Nephron (organoid): ENCODE measurements at regions not wholly inside any gene's neighbourhood (a gene's known extent, or its start where the extent isn't known, plus 50 kb on each side); places are given as distances from the start of the nearest gene placed in this dataset.

Experiments
- H3K27ac Mint-ChIP-seq, 3 experiments: 2 replicates each; pipeline ENCODE4 v1.8.0; 2020; ENCODE audit warnings: mixed read lengths in 3 of 3, mild to moderate bottlenecking in 2 of 3, moderate library complexity in 1 of 3
- H3K27me3 Mint-ChIP-seq: 2 replicates; pipeline ENCODE4 v1.8.0; 2021; ENCODE audit warnings: low read depth, mild to moderate bottlenecking, moderate library complexity, mixed read lengths
- H3K36me3 Mint-ChIP-seq: 2 replicates; pipeline ENCODE4 v1.8.0; 2020; ENCODE audit warnings: low read depth, mixed read lengths
- H3K4me1 Mint-ChIP-seq: 2 replicates; pipeline ENCODE4 v1.8.0; 2020; ENCODE audit warnings: mixed read lengths
- H3K4me3 Mint-ChIP-seq, 3 experiments: 2 replicates each; pipeline ENCODE4 v1.8.0; 2020; ENCODE audit warnings: mild to moderate bottlenecking in 3 of 3, mixed read lengths in 3 of 3, moderate library complexity in 2 of 3
- H3K9me3 Mint-ChIP-seq: 2 replicates; pipeline ENCODE4 v1.8.0; 2020; ENCODE audit warnings: mixed read lengths
- CTCF ChIP-seq, 3 experiments: fragments of 200-600 bp; sonication (generic); IDR thresholded peaks; one replicate each; pipeline ENCODE4 v1.5.0; 2021; ENCODE audit warnings: antibody characterized with exemption in 3 of 3; ENCODE audit not compliant: unreplicated experiment in 3 of 3

DNA sequence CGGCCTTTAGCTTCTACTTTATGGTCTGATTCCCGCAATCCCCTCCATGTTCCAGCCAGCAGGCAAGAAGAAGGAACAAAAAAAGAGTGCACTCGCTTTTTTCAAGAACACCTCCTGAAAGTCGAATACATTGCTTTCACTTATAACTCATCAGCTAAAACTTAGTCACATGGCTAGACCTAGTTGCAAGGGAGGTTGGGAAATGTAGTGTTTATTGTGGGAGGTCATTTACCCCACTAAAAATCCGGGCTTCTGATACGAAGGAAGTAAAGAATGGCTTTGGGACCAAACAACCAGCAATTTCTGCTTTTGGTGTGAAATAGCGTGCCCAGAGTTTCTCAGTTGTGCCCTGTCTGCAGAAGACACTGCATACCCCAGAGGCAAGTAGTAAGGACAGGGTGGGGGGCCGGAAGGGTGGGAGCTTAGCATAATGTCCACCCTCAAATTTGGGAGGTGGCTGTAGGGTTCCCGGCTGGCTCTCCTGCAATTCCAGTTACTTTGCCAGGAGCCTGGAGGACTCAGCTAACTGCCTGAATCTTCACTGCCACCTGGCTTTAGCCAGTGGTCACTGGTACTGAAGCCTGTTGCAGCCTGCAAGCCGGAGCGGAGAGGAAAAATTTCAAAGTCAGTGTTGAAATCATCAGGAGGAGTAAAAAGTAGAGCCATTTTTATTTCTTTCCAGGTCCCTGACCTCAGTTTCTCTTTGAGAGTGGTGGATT is 57.7 kb upstream of the F3 start:
- Mint-ChIP-seq H3K27ac (no peak overlapping the region), H3K36me3 (no peaks in the 10 kb centered on the region), H3K4me1 (peaks cover 10% of the 10 kb centered on the region), H3K27me3 (peaks cover 17% of the 10 kb centered on the region), H3K9me3 (no peaks in the 10 kb centered on the region), H3K4me3 (no peak overlapping the region)
- TF ChIP-seq CTCF (IDR thresholded peaks at IDR 0.05; ENCODE audit: unreplicated experiment in 3 of 3) = peak; percentile 39 to 54 (median 51)

GRCh38 chr1:94597701-94598100 is 56.1 kb upstream of the F3 start:
- Mint-ChIP-seq H3K4me1 (peaks cover 12% of the 10 kb centered on the region), H3K9me3 (no peaks in the 10 kb centered on the region), H3K4me3 (no peak overlapping the region), H3K27ac (no peak overlapping the region), H3K36me3 (no peaks in the 10 kb centered on the region), H3K27me3 (peaks cover 17% of the 10 kb centered on the region)
- no peak for TF ChIP-seq CTCF (IDR thresholded peaks at IDR 0.05; ENCODE audit: unreplicated experiment in 3 of 3)

- Mint-ChIP-seq H3K4me3 (no peak overlapping the region), H3K27ac (no peak overlapping the region), H3K27me3 (peaks cover 17% of the 10 kb centered on the region), H3K36me3 (no peaks in the 10 kb centered on the region), H3K9me3 (no peaks in the 10 kb centered on the region), H3K4me1 (peaks cover 18% of the 10 kb centered on the region)
- TF ChIP-seq CTCF (IDR thresholded peaks at IDR 0.05; ENCODE audit: unreplicated experiment in 3 of 3) = no peak
Observed at GRCh38 chr1:94596260-94596659, 54.7 kb upstream of the F3 start.

- Mint-ChIP-seq H3K27ac (peak overlapping the region in 1 of 3 experiments; percentile 3), H3K9me3 (no peaks in the 10 kb centered on the region), H3K36me3 (no peaks in the 10 kb centered on the region), H3K4me1 (peaks cover 22% of the 10 kb centered on the region), H3K4me3 (no peak overlapping the region), H3K27me3 (peaks cover 17% of the 10 kb centered on the region)
- TF ChIP-seq CTCF (IDR thresholded peaks at IDR 0.05; ENCODE audit: unreplicated experiment in 3 of 3) = no peak
Observed at GRCh38 chr1:94595658-94596057, 54.1 kb upstream of the F3 start.

DNA sequence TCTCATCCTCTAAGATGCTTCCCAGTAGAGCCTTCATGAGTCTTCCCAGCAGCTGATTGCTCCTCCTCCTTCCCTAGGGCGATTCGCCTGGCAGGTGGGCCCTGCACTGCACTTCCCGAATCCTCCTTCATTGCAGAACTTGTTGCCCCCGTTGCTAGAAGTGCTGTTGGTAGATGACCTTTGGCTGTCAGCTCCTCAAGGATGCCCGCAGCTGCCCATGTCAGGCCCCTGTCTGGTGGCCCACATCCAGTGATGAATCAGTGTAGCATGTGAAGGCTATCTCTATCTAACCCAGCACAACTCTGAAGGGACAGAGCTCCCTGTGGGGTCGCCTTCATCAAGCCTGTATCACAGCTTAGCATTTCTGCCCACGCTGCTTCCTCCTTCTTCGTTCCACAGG is 52.1 kb upstream of the F3 start:
- no peak for TF ChIP-seq CTCF (IDR thresholded peaks at IDR 0.05; ENCODE audit: unreplicated experiment in 3 of 3)
- H3K27me3 Mint-ChIP-seq = peaks cover 12% of the 10 kb centered on the region
- no peak overlapping the region for H3K27ac Mint-ChIP-seq
- H3K4me3 Mint-ChIP-seq = no peak overlapping the region
- no peaks in the 10 kb centered on the region for H3K36me3 Mint-ChIP-seq
- H3K4me1 Mint-ChIP-seq = peaks cover 28% of the 10 kb centered on the region
- H3K9me3 Mint-ChIP-seq = no peaks in the 10 kb centered on the region

DNA sequence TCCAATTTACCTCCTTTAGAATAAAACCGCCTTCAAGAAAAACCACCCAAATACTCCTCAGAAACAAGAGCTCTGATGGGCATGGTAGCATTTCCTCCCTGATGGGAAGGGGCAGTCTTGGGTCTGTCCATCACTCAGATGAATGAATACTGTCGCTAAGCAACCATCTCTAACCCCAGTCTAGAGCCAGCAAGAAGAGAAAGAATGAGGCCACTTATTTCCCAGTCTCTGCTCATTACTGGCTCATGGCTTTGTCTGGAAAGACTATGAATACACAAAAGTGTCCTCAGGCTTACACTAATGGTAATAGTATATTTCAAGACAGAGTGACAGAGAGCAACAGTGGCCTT is 51.0 kb upstream of the F3 start:
- Mint-ChIP-seq H3K4me1 (peaks cover 35% of the 10 kb centered on the region), H3K9me3 (no peaks in the 10 kb centered on the region), H3K27me3 (peaks cover 10% of the 10 kb centered on the region), H3K27ac (peak overlapping the region; percentile 41 to 66 (median 57)), H3K36me3 (no peaks in the 10 kb centered on the region), H3K4me3 (no peak overlapping the region)
- no peak for TF ChIP-seq CTCF (IDR thresholded peaks at IDR 0.05; ENCODE audit: unreplicated experiment in 3 of 3)
